ENCODE measurements at regions not wholly inside any gene's neighbourhood (a gene's known extent, or its start where the extent isn't known, plus 50 kb on each side); places are given as distances from the start of the nearest gene placed in this dataset.

- no peak overlapping the region for H3K4ac ChIP-seq (replicated peaks; ENCODE audit: insufficient read length, low read depth, low read length)
- no peak overlapping the region for H3K9ac ChIP-seq (replicated peaks in 1 of 4; ENCODE audit: extremely low read depth in 1 of 4, low read depth in 3 of 4, low read length in 3 of 4)
- no peak overlapping the region for H3K14ac ChIP-seq (ENCODE audit: insufficient read length)
- no peak overlapping the region for H4K8ac ChIP-seq (ENCODE audit: extremely low read depth, insufficient read depth, low read length)
- no peak overlapping the region for H2AK5ac ChIP-seq (ENCODE audit: low read depth, low read length)
- no peak overlapping the region for H3K56ac ChIP-seq (replicated peaks; ENCODE audit: insufficient read length, low read depth, low read length)
- no peak overlapping the region for H4K5ac ChIP-seq (ENCODE audit: insufficient read length, low read depth, low read length)
- H2BK20ac ChIP-seq (ENCODE audit: low read length), result no peak overlapping the region
- POLR2A ChIA-PET (ENCODE audit: partially characterized antibody), result no interaction called here
- no peaks in the 10 kb centered on the region for H3K4me1 ChIP-seq (replicated peaks in 1 of 4; ENCODE audit: control insufficient read depth in 3 of 4, insufficient read depth in 4 of 4, low read length in 3 of 4)
- no peak overlapping the region for H3K4me2 ChIP-seq (ENCODE audit: insufficient read depth in 1 of 2, low read depth in 2 of 2, low read length in 2 of 2)
- H3K27me3 ChIP-seq (replicated peaks in 1 of 4; ENCODE audit: control insufficient read depth in 3 of 4, extremely low read depth in 1 of 4, insufficient read depth in 3 of 4, low read length in 3 of 4), result no peaks in the 10 kb centered on the region
- H3K18ac ChIP-seq (ENCODE audit: extremely low read depth, low read length), result no peak overlapping the region
- no peak for DNase-seq (ENCODE audit: low read depth in 1 of 2, low spot score in 2 of 2)
- H3K79me2 ChIP-seq (ENCODE audit: control insufficient read depth in 1 of 2, insufficient read depth in 2 of 2, low read length in 2 of 2), result no peaks in the 10 kb centered on the region
- no peaks in the 10 kb centered on the region for H3K9me3 ChIP-seq (ENCODE audit: insufficient read depth in 2 of 2, low read depth in 1 of 2, low read length in 1 of 2)
- no peak overlapping the region for H2AFZ ChIP-seq (ENCODE audit: low read length)
- no peak overlapping the region for H4K91ac ChIP-seq (replicated peaks; ENCODE audit: insufficient read length, low read length)
- H2BK15ac ChIP-seq (ENCODE audit: low read length), result no peak overlapping the region
- no peak overlapping the region for H2BK5ac ChIP-seq (ENCODE audit: low read depth, low read length)
- no peaks in the 10 kb centered on the region for H4K20me1 ChIP-seq (replicated peaks in 1 of 2; ENCODE audit: control insufficient read depth in 1 of 2, insufficient read depth in 2 of 2, low read length in 2 of 2)
- no peak overlapping the region for H3K27ac ChIP-seq (ENCODE audit: low read depth, low read length)
- CTCF ChIA-PET (ENCODE audit: partially characterized antibody), result no interaction called here
- H3K36me3 ChIP-seq (ENCODE audit: control insufficient read depth in 2 of 4, insufficient read depth in 4 of 4, low read length in 3 of 4), result no peaks in the 10 kb centered on the region
- no peak overlapping the region for H3K23ac ChIP-seq (ENCODE audit: insufficient read length)
- no peak overlapping the region for H2BK12ac ChIP-seq (ENCODE audit: low read depth, low read length)
- H3K4me3 ChIP-seq (ENCODE audit: extremely low read depth in 1 of 4, insufficient read depth in 2 of 4, low read depth in 3 of 4, low read length in 4 of 4), result no peak overlapping the region
- H2BK120ac ChIP-seq (replicated peaks; ENCODE audit: low read depth, low read length), result no peak overlapping the region
- no peaks in the 10 kb centered on the region for H3K79me1 ChIP-seq (ENCODE audit: low read depth, low read length)
- H3K23me2 ChIP-seq (ENCODE audit: low read depth, low read length), result no peaks in the 10 kb centered on the region
- no peak for FAIRE-seq
- no peak for TF ChIP-seq EP300 (IDR thresholded peaks at IDR 0.05; ENCODE audit: borderline replicate concordance in 1 of 2, low read depth in 2 of 2, low read length in 2 of 2)
- TF ChIP-seq SAP30 (IDR thresholded peaks at IDR 0.05; ENCODE audit: insufficient read depth, insufficient replicate concordance, low read length), result no peak
- no peak for TF ChIP-seq RNF2 (IDR thresholded peaks at IDR 0.05; ENCODE audit: borderline replicate concordance, low read depth, low read length, missing control alignments, poor library complexity, severe bottlenecking)
- no peak for TF ChIP-seq TAF7 (optimal IDR thresholded peaks at IDR 0.05; ENCODE audit: borderline replicate concordance, low read depth, low read length)
- no peak for TF ChIP-seq RFX5 (IDR thresholded peaks at IDR 0.05; ENCODE audit: borderline replicate concordance, low read depth, low read length)
- no peak for TF ChIP-seq CBX5 (IDR thresholded peaks at IDR 0.05; ENCODE audit: low read depth, low read length)
- TF ChIP-seq RBBP5 (IDR thresholded peaks at IDR 0.05; ENCODE audit: borderline replicate concordance, low read depth, low read length), result no peak
- no peak for TF ChIP-seq BCL11A (IDR thresholded peaks at IDR 0.05; ENCODE audit: low read depth in 2 of 2, low read length in 2 of 2)
- TF ChIP-seq GTF2F1 (IDR thresholded peaks at IDR 0.05; ENCODE audit: borderline replicate concordance, low read depth, low read length), result no peak
- TF ChIP-seq CREB1 (IDR thresholded peaks at IDR 0.05), result no peak
- TF ChIP-seq TAF1 (IDR thresholded peaks at IDR 0.05; ENCODE audit: low read depth, low read length), result no peak
- TF ChIP-seq ATF2 (IDR thresholded peaks at IDR 0.05; ENCODE audit: low read length), result no peak
- TF ChIP-seq KDM4A (IDR thresholded peaks at IDR 0.05; ENCODE audit: low read depth, low read length, severe bottlenecking), result no peak
Measured at GRCh38 chr11:95534809-95535208, 254.8 kb downstream of the FAM76B start.
